Neutrophil (primary cell): ENCODE measurements at regions not wholly inside any gene's neighbourhood (a gene's known extent, or its start where the extent isn't known, plus 50 kb on each side); places are given as distances from the start of the nearest gene placed in this dataset.

Source experiments
- H3K27ac ChIP-seq: fragments of 200-600 bp; sonication (generic); 2 replicates; pipeline ENCODE4 v1.5.1; 2016; ENCODE audit warnings: mild to moderate bottlenecking, moderate library complexity
- H3K27me3 ChIP-seq: fragments of 200-600 bp; sonication (generic); 2 replicates; pipeline ENCODE4 v1.6.0; 2016; ENCODE audit warnings: mild to moderate bottlenecking
- H3K36me3 ChIP-seq: fragments of 200-600 bp; sonication (generic); 2 replicates; pipeline ENCODE4 v1.5.1; 2017
- H3K4me1 ChIP-seq, 2 experiments: fragments of 200-600 bp in 1 of 2; sonication (generic) in 1 of 2; 1 replicate in 1 of 2; 2 replicates in 1 of 2; pipeline versions ENCODE4 v1.5.1 to v1.6.1; 2013 to 2016; ENCODE audit warnings: low read depth in 1 of 2, low read length in 1 of 2, mild to moderate bottlenecking in 1 of 2, moderate library complexity in 1 of 2; ENCODE audit not compliant: control insufficient read depth in 1 of 2, insufficient read depth in 1 of 2
- H3K4me3 ChIP-seq, 2 experiments: fragments of 200-600 bp in 1 of 2; sonication (generic) in 1 of 2; 1 replicate in 1 of 2; 2 replicates in 1 of 2; pipeline ENCODE4 v1.5.1; 2013 to 2016; ENCODE audit warnings: low read depth in 1 of 2, low read length in 1 of 2, mild to moderate bottlenecking in 1 of 2, moderate library complexity in 1 of 2
- H3K9me3 ChIP-seq: fragments of 200-600 bp; sonication (generic); 2 replicates; pipeline ENCODE4 v1.5.1; 2016
- TF ChIP-seq, protein P1 (sequence below): fragments of 200-600 bp; sonication (generic); IDR thresholded peaks from 2 replicates; pipeline ENCODE4 v1.5.1; 2016; ENCODE audit warnings: antibody characterized with exemption

DNA sequence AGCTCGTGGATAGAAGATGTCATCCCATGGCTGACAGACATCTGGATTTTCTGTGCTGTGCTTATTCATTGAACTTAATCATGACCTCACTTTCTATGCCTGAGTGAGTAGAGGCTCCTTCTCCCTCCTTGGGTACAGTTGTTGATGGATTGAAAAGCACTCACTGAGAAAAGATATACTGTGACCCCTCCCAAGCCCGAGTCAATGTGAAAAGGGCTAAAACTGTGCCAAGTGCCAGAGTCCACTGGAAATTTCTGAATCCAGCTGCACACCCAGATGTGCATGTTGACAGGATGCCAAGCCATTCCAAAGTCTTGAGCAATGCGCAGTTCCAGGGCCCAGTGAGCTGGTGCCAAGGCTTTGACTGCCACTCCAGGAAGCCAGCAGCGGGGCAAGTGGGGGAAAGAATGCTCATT, 473.0 kb downstream of the NTRK2 start:
- H3K9me3 ChIP-seq: no peaks in the 10 kb centered on the region
- H3K27me3 ChIP-seq: no peaks in the 10 kb centered on the region
- no peak overlapping the region for H3K4me3 ChIP-seq
- no peak overlapping the region for H3K27ac ChIP-seq
- no peaks in the 10 kb centered on the region for H3K36me3 ChIP-seq
- TF ChIP-seq, protein P1, sequence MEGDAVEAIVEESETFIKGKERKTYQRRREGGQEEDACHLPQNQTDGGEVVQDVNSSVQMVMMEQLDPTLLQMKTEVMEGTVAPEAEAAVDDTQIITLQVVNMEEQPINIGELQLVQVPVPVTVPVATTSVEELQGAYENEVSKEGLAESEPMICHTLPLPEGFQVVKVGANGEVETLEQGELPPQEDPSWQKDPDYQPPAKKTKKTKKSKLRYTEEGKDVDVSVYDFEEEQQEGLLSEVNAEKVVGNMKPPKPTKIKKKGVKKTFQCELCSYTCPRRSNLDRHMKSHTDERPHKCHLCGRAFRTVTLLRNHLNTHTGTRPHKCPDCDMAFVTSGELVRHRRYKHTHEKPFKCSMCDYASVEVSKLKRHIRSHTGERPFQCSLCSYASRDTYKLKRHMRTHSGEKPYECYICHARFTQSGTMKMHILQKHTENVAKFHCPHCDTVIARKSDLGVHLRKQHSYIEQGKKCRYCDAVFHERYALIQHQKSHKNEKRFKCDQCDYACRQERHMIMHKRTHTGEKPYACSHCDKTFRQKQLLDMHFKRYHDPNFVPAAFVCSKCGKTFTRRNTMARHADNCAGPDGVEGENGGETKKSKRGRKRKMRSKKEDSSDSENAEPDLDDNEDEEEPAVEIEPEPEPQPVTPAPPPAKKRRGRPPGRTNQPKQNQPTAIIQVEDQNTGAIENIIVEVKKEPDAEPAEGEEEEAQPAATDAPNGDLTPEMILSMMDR: no peak
- no peaks in the 10 kb centered on the region for H3K4me1 ChIP-seq

DNA sequence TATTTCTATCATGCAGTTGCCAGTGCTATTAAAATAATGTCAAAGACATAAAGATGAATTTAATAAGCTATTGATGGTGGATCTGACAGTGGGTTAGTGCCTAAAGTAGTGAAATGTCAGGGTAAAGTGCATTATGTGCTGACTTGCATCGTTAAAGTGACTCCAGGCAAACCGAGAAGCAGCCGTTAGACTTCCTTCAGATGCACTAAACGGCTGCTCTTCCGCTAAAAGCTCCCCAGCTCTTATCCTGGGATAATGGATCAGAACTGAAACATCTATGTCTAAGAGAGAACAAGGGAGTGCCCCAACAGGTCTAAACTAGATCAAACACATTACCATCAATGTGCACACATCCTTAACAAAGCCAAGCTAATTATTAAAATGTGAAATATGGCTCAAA, 468.2 kb downstream of the NTRK2 start:
- TF ChIP-seq, protein P1: no peak
- no peaks in the 10 kb centered on the region for H3K4me1 ChIP-seq
- no peak overlapping the region for H3K27ac ChIP-seq
- H3K36me3 ChIP-seq: no peaks in the 10 kb centered on the region
- no peak overlapping the region for H3K4me3 ChIP-seq
- H3K9me3 ChIP-seq: no peaks in the 10 kb centered on the region
- no peaks in the 10 kb centered on the region for H3K27me3 ChIP-seq

DNA sequence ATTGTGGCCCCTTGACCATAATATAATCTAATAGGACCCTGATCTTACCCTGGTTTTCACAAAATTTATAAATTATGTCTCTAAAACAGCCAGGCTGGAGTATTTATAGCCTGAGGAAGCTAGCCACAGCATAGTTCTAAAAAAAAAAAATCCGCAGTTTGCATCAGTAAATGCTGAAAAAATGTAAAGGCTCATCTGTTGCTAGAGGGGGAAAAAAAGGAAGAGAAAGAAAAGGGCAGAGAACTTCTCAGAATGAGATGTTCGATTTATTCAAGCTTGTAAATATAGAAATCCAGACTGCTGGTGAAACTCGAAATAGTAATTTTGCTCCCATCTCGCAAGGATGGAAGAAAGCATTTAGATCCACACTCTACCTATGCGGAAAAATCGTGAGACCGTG, 467.5 kb downstream of the NTRK2 start:
- TF ChIP-seq, protein P1: no peak
- no peaks in the 10 kb centered on the region for H3K9me3 ChIP-seq
- H3K4me3 ChIP-seq: no peak overlapping the region

DNA sequence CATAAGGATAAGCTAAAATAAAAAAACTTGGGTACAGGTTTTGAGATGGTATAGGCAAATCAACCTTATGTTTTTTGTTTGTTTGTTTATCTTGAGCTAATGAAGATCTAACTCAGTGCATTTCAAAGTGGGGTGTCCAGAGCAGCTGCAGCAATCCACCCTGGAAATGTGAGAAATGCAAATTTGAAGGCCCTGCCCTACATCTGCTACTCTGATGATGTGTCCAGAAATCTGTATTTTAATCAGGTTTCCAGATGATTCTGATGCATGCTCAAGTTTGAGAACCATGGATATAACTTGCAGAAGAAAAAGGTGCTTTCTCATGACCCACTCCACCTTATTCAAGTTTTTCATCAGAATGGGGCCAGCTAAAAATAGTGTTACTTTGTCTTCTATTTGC, 467.0 kb downstream of the NTRK2 start:
- Histone ChIP-seq H3K9me3 (no peaks in the 10 kb centered on the region), H3K4me3 (no peak overlapping the region), H3K27me3 (no peaks in the 10 kb centered on the region), H3K27ac (no peak overlapping the region), H3K36me3 (no peaks in the 10 kb centered on the region), H3K4me1 (no peaks in the 10 kb centered on the region)
- TF ChIP-seq, protein P1: no peak

More for the DNA sequence above, 467.5 kb downstream of the NTRK2 start:
- H3K36me3 ChIP-seq: no peaks in the 10 kb centered on the region
- no peaks in the 10 kb centered on the region for H3K27me3 ChIP-seq
- no peaks in the 10 kb centered on the region for H3K4me1 ChIP-seq
- no peak overlapping the region for H3K27ac ChIP-seq

DNA sequence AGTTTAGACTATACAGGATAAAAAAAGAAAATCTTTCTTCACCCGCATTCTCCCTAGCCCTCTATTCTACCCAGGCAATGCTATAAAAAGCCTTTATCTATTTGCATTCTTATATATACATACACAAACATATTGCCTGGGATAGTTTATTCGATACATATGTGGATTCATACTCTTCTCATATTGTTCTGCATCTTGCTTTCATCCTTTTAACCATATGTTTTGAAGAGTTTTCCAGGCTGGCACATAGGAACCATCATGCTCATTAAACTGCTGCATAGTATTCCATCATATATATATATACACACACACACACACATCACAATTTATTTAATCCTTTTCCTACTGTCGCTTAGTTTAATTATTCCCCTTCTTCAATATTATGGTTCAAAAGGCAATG, 461.2 kb downstream of the NTRK2 start:
- H3K4me1 ChIP-seq: no peaks in the 10 kb centered on the region
- H3K27ac ChIP-seq: no peak overlapping the region
- H3K27me3 ChIP-seq: no peaks in the 10 kb centered on the region
- H3K9me3 ChIP-seq: no peaks in the 10 kb centered on the region
- TF ChIP-seq, protein P1: no peak
- H3K36me3 ChIP-seq: no peaks in the 10 kb centered on the region
- H3K4me3 ChIP-seq: no peak overlapping the region

DNA sequence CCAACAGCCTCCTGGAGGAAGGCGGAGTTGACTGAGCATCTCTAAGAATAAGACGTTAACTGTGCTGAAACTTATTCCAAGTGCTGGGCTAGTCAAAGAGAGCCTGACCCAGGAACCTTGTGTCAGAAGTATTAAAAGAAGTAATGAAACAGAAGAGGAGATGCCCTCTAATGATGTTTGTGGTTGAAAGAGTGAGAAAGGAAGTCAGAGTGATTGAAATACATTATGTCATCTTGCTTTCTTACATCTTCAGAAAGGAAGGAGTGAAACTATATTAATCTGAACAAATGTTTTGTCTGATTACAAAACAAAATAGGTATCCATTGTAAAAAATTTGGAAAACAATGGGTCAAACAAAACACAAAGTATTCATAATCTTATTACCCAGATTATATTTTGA, 460.7 kb downstream of the NTRK2 start:
- Histone ChIP-seq H3K4me1 (no peaks in the 10 kb centered on the region), H3K27ac (no peak overlapping the region), H3K27me3 (no peaks in the 10 kb centered on the region), H3K4me3 (no peak overlapping the region), H3K36me3 (no peaks in the 10 kb centered on the region), H3K9me3 (no peaks in the 10 kb centered on the region)
- TF ChIP-seq, protein P1: no peak
